Gastrocnemius medialis (tissue), 4 donors: ENCODE measurements at regions not wholly inside any gene's neighbourhood (a gene's known extent, or its start where the extent isn't known, plus 50 kb on each side); places are given as distances from the start of the nearest gene placed in this dataset.

ENCODE experiments used
- ATAC-seq, 2 donors: fragments of 150-250 bp; one replicate each; pipeline ENCODE4 v1.9.1; 2016
- DNase-seq, 2 donors: peaks; one replicate each; pipeline ENCODE4 v3.0.0-alpha.2; 2019
- H3K27ac ChIP-seq, 4 donors: fragments of 200-600 bp; sonication (generic); 1 replicate in 1 of 4; 2 replicates in 3 of 4; pipeline ENCODE4 v1.5.1; 2016 to 2018; ENCODE audit warnings: mild to moderate bottlenecking in 2 of 4, moderate library complexity in 1 of 4
- H3K27me3 ChIP-seq, 3 donors: fragments of 200-600 bp; sonication (generic) in 2 of 3; 1 replicate in 1 of 3; 2 replicates in 2 of 3; pipeline versions ENCODE4 v1.5.1 to v1.6.0; 2016 to 2019; ENCODE audit warnings: mild to moderate bottlenecking in 1 of 3, moderate library complexity in 1 of 3
- H3K36me3 ChIP-seq, 2 donors: fragments of 200-600 bp; sonication (generic) in 1 of 2; one replicate each; pipeline ENCODE4 v1.5.1; 2017 to 2018
- H3K4me1 ChIP-seq, 2 donors: fragments of 200-600 bp; sonication (generic) in 1 of 2; one replicate each; pipeline ENCODE4 v1.5.1; 2016 to 2017; ENCODE audit warnings: mild to moderate bottlenecking in 2 of 2
- H3K4me3 ChIP-seq, 4 donors: fragments of 200-600 bp; sonication (generic) in 3 of 4; 1 replicate in 1 of 4; 2 replicates in 3 of 4; pipeline ENCODE4 v1.5.1; 2016 to 2019; ENCODE audit warnings: mild to moderate bottlenecking in 2 of 4
- H3K9me3 ChIP-seq, 3 donors: fragments of 200-600 bp; sonication (generic) in 2 of 3; 1 replicate in 1 of 3; 2 replicates in 2 of 3; pipeline ENCODE4 v1.5.1; 2016 to 2019
- CTCF ChIP-seq, 5 experiments: fragments of 450-650 bp in 3 of 5; fragments of 200-600 bp in 2 of 5; sonication (generic) in 2 of 5; IDR thresholded peaks in 4 of 5; conservative IDR thresholded peaks in 1 of 5; 1 replicate in 4 of 5; 2 replicates in 1 of 5; pipeline ENCODE4 v1.5.1; 2016 to 2019; ENCODE audit warnings: antibody characterized with exemption in 5 of 5, mild to moderate bottlenecking in 3 of 5, moderate library complexity in 3 of 5
- POLR2A ChIP-seq, 2 donors: fragments of 450-650 bp; IDR thresholded peaks; one replicate each; pipeline ENCODE4 v1.6.1; 2017; ENCODE audit warnings: antibody characterized with exemption in 2 of 2, mild to moderate bottlenecking in 2 of 2, moderate library complexity in 2 of 2
- in situ Hi-C, 4 donors: fragments of 200-750 bp; cut with MboI; loops; one replicate each; pipeline versions ENCODE4 v1.15.0 to v1.8.0; 2017; ENCODE audit warnings: low sequenced_read_pairs in 4 of 4
- intact Hi-C: fragments of 100-400 bp; cut with DNase I; formaldehyde crosslinking; loops from one replicate; pipeline ENCODE4 v1.15.1; 2023; ENCODE audit warnings: low total_unique reads

GRCh38 chr1:173302366-173302765 is 95.2 kb upstream of the TNFSF4 start:
- in situ Hi-C loops, result no loop called here
- TF ChIP-seq POLR2A (IDR thresholded peaks at IDR 0.05) (no peak), CTCF (IDR thresholded peaks at IDR 0.05 in 4 of 5, conservative IDR thresholded peaks at IDR 0.05 in 1 of 5) (no peak)
- no peak for ATAC-seq

GRCh38 chr1:173302890-173303829 is 96.0 kb upstream of the TNFSF4 start:
- Histone ChIP-seq H3K27me3 (no peaks in the 10 kb centered on the region), H3K9me3 (no peaks in the 10 kb centered on the region), H3K36me3 (no peaks in the 10 kb centered on the region), H3K4me1 (no peaks in the 10 kb centered on the region), H3K4me3 (no peak overlapping the region), H3K27ac (no peak overlapping the region)
- no peak for ATAC-seq
- in situ Hi-C loops, result no loop called here
- intact Hi-C loops, result no loop called here
- DNase-seq, result no peak
- TF ChIP-seq CTCF (IDR thresholded peaks at IDR 0.05 in 4 of 5, conservative IDR thresholded peaks at IDR 0.05 in 1 of 5) (no peak), POLR2A (IDR thresholded peaks at IDR 0.05) (no peak)

More at GRCh38 chr1:173302366-173302765, 95.2 kb upstream of the TNFSF4 start:
- no peaks in the 10 kb centered on the region for H3K36me3 ChIP-seq
- H3K4me3 ChIP-seq, result no peak overlapping the region
- no peaks in the 10 kb centered on the region for H3K9me3 ChIP-seq
- intact Hi-C loops, result no loop called here
- H3K27ac ChIP-seq, result no peak overlapping the region
- no peaks in the 10 kb centered on the region for H3K27me3 ChIP-seq
- no peaks in the 10 kb centered on the region for H3K4me1 ChIP-seq
- no peak for DNase-seq

- in situ Hi-C loops (no loop called here), intact Hi-C loops (no loop called here)
- TF ChIP-seq POLR2A (IDR thresholded peaks at IDR 0.05), result no peak
- no peak for TF ChIP-seq CTCF (IDR thresholded peaks at IDR 0.05 in 4 of 5, conservative IDR thresholded peaks at IDR 0.05 in 1 of 5)
- no peak for DNase-seq
- no peak overlapping the region for H3K27ac ChIP-seq
- H3K4me3 ChIP-seq, result no peak overlapping the region
- H3K9me3 ChIP-seq, result no peaks in the 10 kb centered on the region
- H3K4me1 ChIP-seq, result no peaks in the 10 kb centered on the region
- no peaks in the 10 kb centered on the region for H3K27me3 ChIP-seq
- no peak for ATAC-seq
- no peaks in the 10 kb centered on the region for H3K36me3 ChIP-seq
Measured at GRCh38 chr1:173303984-173304383, 96.9 kb upstream of the TNFSF4 start.

GRCh38 chr1:173304529-173305227 is 97.5 kb upstream of the TNFSF4 start:
- ATAC-seq, result no peak
- in situ Hi-C loops (no loop called here), intact Hi-C loops (no loop called here)
- Histone ChIP-seq H3K36me3 (no peaks in the 10 kb centered on the region), H3K4me3 (no peak overlapping the region), H3K27me3 (no peaks in the 10 kb centered on the region), H3K9me3 (no peaks in the 10 kb centered on the region), H3K27ac (no peak overlapping the region), H3K4me1 (no peaks in the 10 kb centered on the region)
- no peak for TF ChIP-seq CTCF (IDR thresholded peaks at IDR 0.05 in 4 of 5, conservative IDR thresholded peaks at IDR 0.05 in 1 of 5)
- no peak for TF ChIP-seq POLR2A (IDR thresholded peaks at IDR 0.05)
- no peak for DNase-seq
